ENCODE measurements at regions not wholly inside any gene's neighbourhood (a gene's known extent, or its start where the extent isn't known, plus 50 kb on each side); places are given as distances from the start of the nearest gene placed in this dataset.

GRCh38 chr2:128617661-128618060 lies 299.0 kb upstream of the HS6ST1 start:
- H3K9me3 Mint-ChIP-seq: peaks cover 5% of the 10 kb centered on the region
- no peak overlapping the region for H3K27ac Mint-ChIP-seq
- H3K27me3 Mint-ChIP-seq (ENCODE audit: low read depth): peaks cover 8% of the 10 kb centered on the region
- no peak overlapping the region for H3K4me3 Mint-ChIP-seq
- TF ChIP-seq CTCF (IDR thresholded peaks at IDR 0.05; ENCODE audit: unreplicated experiment in 3 of 3): no peak
- no peaks in the 10 kb centered on the region for H3K4me1 Mint-ChIP-seq
- no peaks in the 10 kb centered on the region for H3K36me3 Mint-ChIP-seq (ENCODE audit: low read depth)

DNA sequence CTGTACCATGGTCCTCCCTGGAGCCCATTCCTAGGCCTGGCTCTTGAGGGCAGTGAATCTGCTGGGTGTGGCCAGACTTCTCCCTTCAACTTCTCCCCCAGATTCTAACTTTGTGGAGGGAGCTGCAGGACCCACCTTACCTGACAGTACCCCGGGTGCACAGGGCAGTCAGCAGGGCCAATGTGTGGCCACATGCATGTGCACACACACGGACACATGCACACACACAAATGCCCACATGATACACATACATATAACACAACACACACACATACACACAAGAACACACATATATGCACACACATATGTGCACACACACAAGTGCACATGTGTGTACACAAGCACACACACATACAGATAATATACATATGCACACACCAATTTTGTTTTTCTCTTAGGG lies 300.0 kb upstream of the HS6ST1 start:
- Mint-ChIP-seq H3K27ac (no peak overlapping the region), H3K27me3 (ENCODE audit: low read depth) (peaks cover 8% of the 10 kb centered on the region), H3K4me3 (no peak overlapping the region), H3K9me3 (peaks cover 5% of the 10 kb centered on the region), H3K36me3 (ENCODE audit: low read depth) (no peaks in the 10 kb centered on the region), H3K4me1 (peaks cover 9% of the 10 kb centered on the region)
- no peak for TF ChIP-seq CTCF (IDR thresholded peaks at IDR 0.05; ENCODE audit: unreplicated experiment in 3 of 3)

GRCh38 chr2:128619471-128620325 lies 301.0 kb upstream of the HS6ST1 start:
- Mint-ChIP-seq H3K27ac (no peak overlapping the region), H3K36me3 (ENCODE audit: low read depth) (no peaks in the 10 kb centered on the region), H3K4me1 (peaks cover 19% of the 10 kb centered on the region), H3K4me3 (no peak overlapping the region), H3K27me3 (ENCODE audit: low read depth) (peaks cover 3% of the 10 kb centered on the region), H3K9me3 (peaks cover 5% of the 10 kb centered on the region)
- no peak for TF ChIP-seq CTCF (IDR thresholded peaks at IDR 0.05; ENCODE audit: unreplicated experiment in 3 of 3)

- H3K27ac Mint-ChIP-seq: peak overlapping the region in 2 of 3 experiments; percentile 4 to 5
- no peak for TF ChIP-seq CTCF (IDR thresholded peaks at IDR 0.05; ENCODE audit: unreplicated experiment in 3 of 3)
- H3K27me3 Mint-ChIP-seq (ENCODE audit: low read depth): peaks cover 5% of the 10 kb centered on the region
- peaks cover 24% of the 10 kb centered on the region for H3K4me1 Mint-ChIP-seq
- H3K9me3 Mint-ChIP-seq: peaks cover 2% of the 10 kb centered on the region
- no peaks in the 10 kb centered on the region for H3K36me3 Mint-ChIP-seq (ENCODE audit: low read depth)
- H3K4me3 Mint-ChIP-seq: no peak overlapping the region
These were observed 302.4 kb upstream of the HS6ST1 start for GRCh38 chr2:128621074-128621473.

GRCh38 chr2:128622371-128622770 lies 303.7 kb upstream of the HS6ST1 start:
- Mint-ChIP-seq H3K4me3 (no peak overlapping the region), H3K27ac (no peak overlapping the region), H3K4me1 (peaks cover 33% of the 10 kb centered on the region), H3K36me3 (ENCODE audit: low read depth) (no peaks in the 10 kb centered on the region), H3K27me3 (ENCODE audit: low read depth) (peaks cover 13% of the 10 kb centered on the region), H3K9me3 (no peaks in the 10 kb centered on the region)
- no peak for TF ChIP-seq CTCF (IDR thresholded peaks at IDR 0.05; ENCODE audit: unreplicated experiment in 3 of 3)

All from nephron (organoid).